Endothelial cell of umbilical vein (primary cell): ENCODE measurements at regions not wholly inside any gene's neighbourhood (a gene's known extent, or its start where the extent isn't known, plus 50 kb on each side); places are given as distances from the start of the nearest gene placed in this dataset.

ENCODE experiments used
- BruUV-seq: library from RNA; stranded (reverse); fragments of 400-500 nt; replicated peaks from 2 replicates; lab custom pipeline; 2021; lab: Mats Ljungman, UMichigan
- CTCF ChIA-PET: fragments of 300-600, 350-600 bp; sonication (Branson Sonifier 250); formaldehyde crosslinking; loops from one replicate; lab custom pipeline; 2021; ENCODE audit warnings: antibody characterized with exemption, inconsistent platforms; lab: Charles Lee
- POLR2A ChIA-PET: fragments of 300-600, 350-600 bp; sonication (Branson Sonifier 250); formaldehyde crosslinking; loops from one replicate; lab custom pipeline; 2021; ENCODE audit warnings: antibody characterized with exemption, inconsistent platforms; lab: Charles Lee
- DNase-seq: peaks from one replicate; pipeline ENCODE4 v3.0.0-alpha.2; 2011; ENCODE audit warnings: low read depth, low spot score
- FAIRE-seq: peaks from 2 replicates; lab custom pipeline; 2011; peaks lifted over from hg19 to GRCh38; lab: Jason Lieb, UNC
- H2AFZ ChIP-seq: 2 replicates; pipeline ENCODE4 v1.6.0; 2012; ENCODE audit warnings: low read depth, low read length, control low read depth, inconsistent platforms
- H3K27ac ChIP-seq: 2 replicates; pipeline ENCODE4 v1.5.1; 2011; ENCODE audit warnings: low read depth, mild to moderate bottlenecking, control low read depth, low read length, moderate library complexity; ENCODE audit not compliant: insufficient read depth
- H3K27me3 ChIP-seq, 2 experiments: 2 replicates each; pipeline versions ENCODE4 v1.6.0 to v1.6.1; 2011; ENCODE audit warnings: low read length in 2 of 2, mixed read lengths in 1 of 2; ENCODE audit not compliant: control insufficient read depth in 2 of 2, insufficient read depth in 2 of 2
- H3K36me3 ChIP-seq, 2 experiments: 2 replicates in 1 of 2; 3 replicates in 1 of 2; pipeline ENCODE4 v1.5.1; 2011; ENCODE audit warnings: low read length in 2 of 2, mild to moderate bottlenecking in 1 of 2, moderate library complexity in 1 of 2; ENCODE audit not compliant: control insufficient read depth in 2 of 2, insufficient read depth in 2 of 2; ENCODE audit errors: extremely low read depth in 1 of 2
- H3K4me1 ChIP-seq: 3 replicates; pipeline ENCODE4 v1.5.1; 2011; ENCODE audit warnings: mild to moderate bottlenecking, low read length; ENCODE audit not compliant: control insufficient read depth, insufficient read depth; ENCODE audit errors: extremely low read depth
- H3K4me2 ChIP-seq: 2 replicates; pipeline ENCODE4 v1.6.1; 2011; ENCODE audit warnings: low read length, control low read depth, mixed read lengths; ENCODE audit not compliant: insufficient read depth
- H3K4me3 ChIP-seq, 3 experiments: fragments of 200-600 bp in 1 of 3; sonication (generic), shearing (Covaris generic) in 1 of 3; replicated peaks in 1 of 3; 2 replicates each; pipeline ENCODE4 v1.5.1; 2011 to 2016; ENCODE audit warnings: control low read depth in 3 of 3, low read length in 3 of 3, mild to moderate bottlenecking in 2 of 3, inconsistent platforms in 1 of 3, low read depth in 1 of 3, moderate library complexity in 1 of 3; ENCODE audit not compliant: insufficient read depth in 1 of 3
- H3K79me2 ChIP-seq: 2 replicates; pipeline ENCODE4 v1.6.0; 2012; ENCODE audit warnings: low read length, inconsistent platforms; ENCODE audit not compliant: control insufficient read depth, insufficient read depth
- H3K9ac ChIP-seq: replicated peaks from 2 replicates; pipeline ENCODE3; 2011; ENCODE audit warnings: low read length, control low read depth; ENCODE audit not compliant: insufficient read depth; ENCODE audit errors: extremely low read depth
- H3K9me1 ChIP-seq: replicated peaks from 3 replicates; pipeline ENCODE4 v1.6.0; 2011; ENCODE audit warnings: mild to moderate bottlenecking, low read length; ENCODE audit not compliant: control insufficient read depth, insufficient read depth; ENCODE audit errors: extremely low read depth
- H3K9me3 ChIP-seq: replicated peaks from 2 replicates; pipeline ENCODE4 v1.5.1; 2012; ENCODE audit warnings: low read length, inconsistent platforms; ENCODE audit not compliant: control insufficient read depth, insufficient read depth
- H4K20me1 ChIP-seq: replicated peaks from 2 replicates; pipeline ENCODE3; 2011; ENCODE audit warnings: mild to moderate bottlenecking, low read length; ENCODE audit not compliant: control insufficient read depth, insufficient read depth; ENCODE audit errors: extremely low read depth
- CTCF ChIP-seq, 2 donors: IDR thresholded peaks; 1 replicate in 1 of 2; 2 replicates in 1 of 2; pipeline ENCODE4 v1.5.1; 2011; ENCODE audit warnings: low read length in 2 of 2, mild to moderate bottlenecking in 2 of 2, moderate library complexity in 2 of 2, control low read depth in 1 of 2, inconsistent platforms in 1 of 2, low read depth in 1 of 2; ENCODE audit not compliant: insufficient read depth in 1 of 2; ENCODE audit errors: extremely low read depth in 1 of 2
- EZH2 ChIP-seq: IDR thresholded peaks from 2 replicates; pipeline ENCODE4 v1.6.1; 2012; ENCODE audit warnings: borderline replicate concordance, low read depth, mild to moderate bottlenecking, moderate library complexity, low read length, inconsistent platforms; ENCODE audit not compliant: severe bottlenecking
- FOS ChIP-seq: IDR thresholded peaks from 2 replicates; pipeline ENCODE4 v1.6.1; 2011; ENCODE audit warnings: mild to moderate bottlenecking, low read length, moderate library complexity, borderline replicate concordance; ENCODE audit not compliant: insufficient read depth
- GATA2 ChIP-seq: IDR thresholded peaks from 2 replicates; pipeline ENCODE4 v1.7.0; 2011; ENCODE audit warnings: low read depth, mild to moderate bottlenecking, moderate library complexity, mixed read lengths, low read length; ENCODE audit not compliant: insufficient read length, insufficient read depth
- JUN ChIP-seq: IDR thresholded peaks from 2 replicates; pipeline ENCODE4 v1.6.1; 2011; ENCODE audit warnings: borderline replicate concordance, low read depth; ENCODE audit not compliant: insufficient read length, insufficient read depth
- MAX ChIP-seq: IDR thresholded peaks from 2 replicates; pipeline ENCODE4 v1.6.1; 2011; ENCODE audit not compliant: insufficient read depth, insufficient read length
- MYC ChIP-seq: IDR thresholded peaks from one replicate; pipeline ENCODE4 v1.6.1; 2011; ENCODE audit warnings: mild to moderate bottlenecking, low read depth, low read length
- POLR2A ChIP-seq: IDR thresholded peaks from 2 replicates; pipeline ENCODE4 v1.6.1; 2012; ENCODE audit warnings: low read depth, mild to moderate bottlenecking, control low read depth, low read length
- POLR2AphosphoS5 ChIP-seq: IDR thresholded peaks from 2 replicates; pipeline ENCODE4 v1.6.1; 2012; ENCODE audit warnings: low read depth, mild to moderate bottlenecking, control low read depth, low read length, moderate library complexity; ENCODE audit not compliant: insufficient read depth
- dilution Hi-C: fragments of 300-500 bp; cut with MboI; formaldehyde crosslinking; loops from one replicate; pipeline ENCODE4 v1.15.0; 2019; ENCODE audit warnings: low sequenced_read_pairs; ENCODE audit not compliant: extremely low pct_ligation_motif_present
- intact Hi-C: fragments of 100-400 bp; cut with micrococcal nuclease; formaldehyde crosslinking; loops from one replicate; pipeline ENCODE4 v1.10.0; 2022

- no peaks in the 10 kb centered on the region for H3K4me1 ChIP-seq
- no peak overlapping the region for H3K4me3 ChIP-seq
- no peak overlapping the region for H3K4me2 ChIP-seq
- DNase-seq, result no peak
- CTCF ChIA-PET, result no interaction called here
- POLR2A ChIA-PET, result no interaction called here
- intact Hi-C loops (loop anchor here (10.0 kb wide), 1 partner anchor 927 kb away; no protein-coding TSS in a partner anchor), dilution Hi-C loops (no loop called here)
- no peaks in the 10 kb centered on the region for H3K9me1 ChIP-seq
- no peak overlapping the region for H3K27ac ChIP-seq
- TF ChIP-seq MYC, result no peak
- TF ChIP-seq GATA2, result no peak
- TF ChIP-seq FOS, result no peak
- no peak for TF ChIP-seq CTCF (IDR thresholded peaks at IDR 0.05; ENCODE audit: extremely low read depth in 1 of 2, insufficient read depth in 1 of 2, low read depth in 1 of 2, low read length in 2 of 2)
- TF ChIP-seq JUN, result no peak
- no peak for TF ChIP-seq POLR2A
- no peak for TF ChIP-seq EZH2
- no peak for TF ChIP-seq MAX
- no peak for TF ChIP-seq POLR2AphosphoS5
- H3K9ac ChIP-seq, result no peak overlapping the region
- no TSS peak for BruUV-seq
- H3K36me3 ChIP-seq, result no peaks in the 10 kb centered on the region
- H3K79me2 ChIP-seq, result no peaks in the 10 kb centered on the region
- no peaks in the 10 kb centered on the region for H4K20me1 ChIP-seq
- H3K27me3 ChIP-seq, result no peaks in the 10 kb centered on the region
- peaks cover 2% of the 10 kb centered on the region for H3K9me3 ChIP-seq
- no peak overlapping the region for H2AFZ ChIP-seq
- no peak for FAIRE-seq
Observed at GRCh38 chr2:2591542-2591940, 260.5 kb upstream of the MYT1L start.
